NOMO-1 treated with DMSO at 0.1 percent for 48 hours (cell line): ENCODE measurements at regions not wholly inside any gene's neighbourhood (a gene's known extent, or its start where the extent isn't known, plus 50 kb on each side); places are given as distances from the start of the nearest gene placed in this dataset.

Experiments used
- DNase-seq: peaks from one replicate; lab custom pipeline; 2025; ENCODE audit not compliant: unreplicated experiment; lab: John Stamatoyannopoulos, UW

DNA sequence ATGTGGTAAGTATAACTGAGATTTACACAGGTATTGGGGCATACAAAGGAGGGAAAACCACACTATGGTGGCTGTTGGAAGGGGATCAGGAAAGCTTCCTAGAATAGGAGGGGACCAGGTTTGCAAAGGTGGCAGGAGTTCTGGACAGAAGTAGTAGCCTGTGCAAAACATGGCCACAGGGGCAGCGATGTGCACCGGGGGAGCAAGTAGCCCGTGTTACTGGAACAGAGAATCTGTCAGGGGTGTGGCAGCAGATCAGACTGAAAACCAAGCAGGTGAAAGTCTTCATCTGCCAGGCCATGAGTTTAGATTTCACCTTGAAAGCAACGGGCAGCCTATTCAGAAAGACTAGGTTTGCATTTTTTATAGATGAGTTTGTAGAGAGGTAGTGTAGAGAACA, 182.3 kb upstream of the LPP start:
- no peak for DNase-seq

GRCh38 chr3:187972454-187972853, 181.5 kb upstream of the LPP start:
- DNase-seq: no peak

- DNase-seq: no peak
These were observed 179.7 kb upstream of the LPP start for GRCh38 chr3:187973977-187974870.

DNA sequence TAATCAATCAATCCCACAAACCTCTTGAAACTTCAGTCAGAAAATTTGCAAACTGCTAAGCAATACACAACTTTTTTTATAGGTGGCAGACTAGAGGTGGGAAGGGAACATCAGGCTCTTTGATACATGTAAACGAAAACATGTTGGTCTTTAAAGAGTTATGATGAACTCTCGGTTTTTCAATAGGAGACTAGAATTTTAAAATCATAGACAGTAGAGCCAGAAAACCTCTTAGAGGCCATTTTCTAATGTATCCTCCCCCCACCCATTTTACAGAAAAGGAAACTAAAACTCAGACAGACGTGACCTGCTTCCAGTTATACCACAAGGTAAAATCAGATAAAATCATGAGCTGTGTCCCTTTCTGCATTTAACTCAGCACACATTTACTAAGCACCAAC, 179.1 kb upstream of the LPP start:
- no peak for DNase-seq

DNA sequence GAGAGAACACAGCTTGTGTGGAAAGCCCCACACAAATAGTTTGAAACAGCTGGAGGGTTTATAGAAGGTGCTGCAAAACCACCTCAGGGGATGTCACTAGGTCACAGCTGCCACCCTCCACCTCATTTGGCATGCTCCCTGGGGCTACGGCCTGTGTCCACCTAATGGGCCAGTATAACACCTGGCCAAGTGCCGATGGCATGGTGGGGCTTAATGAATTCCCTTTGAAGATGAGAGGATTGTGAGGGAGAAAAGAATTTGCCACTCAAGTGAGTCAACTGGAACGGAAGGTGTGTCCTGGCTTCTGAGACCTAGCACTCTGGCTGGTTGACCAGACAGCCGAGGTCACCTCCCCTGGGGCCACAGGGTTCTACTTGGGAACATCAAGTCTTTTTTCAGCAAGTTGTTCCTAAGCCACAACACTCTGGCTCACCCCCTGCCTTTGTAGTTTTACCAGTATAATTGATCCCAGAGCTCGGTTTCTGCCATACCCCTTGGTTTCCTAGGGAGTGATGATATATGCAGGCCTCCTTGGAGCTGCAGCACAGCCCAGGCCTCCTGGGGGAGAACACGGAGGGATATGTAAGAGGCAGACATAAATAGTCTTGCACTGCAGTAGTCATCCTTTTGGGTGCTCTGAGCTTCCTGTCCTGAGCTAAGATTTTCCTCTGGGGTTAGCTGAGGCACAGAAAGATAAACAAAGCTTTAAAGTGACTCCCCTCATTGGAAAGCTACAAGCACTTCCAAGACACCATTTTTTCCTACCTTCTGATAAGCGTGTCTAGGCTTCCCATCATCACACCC, 178.2 kb upstream of the LPP start:
- DNase-seq: no peak

- no peak for DNase-seq
These were observed 177.5 kb upstream of the LPP start for GRCh38 chr3:187976365-187976900.

GRCh38 chr3:187977659-187978058, 176.3 kb upstream of the LPP start:
- no peak for DNase-seq

- peak; percentile 71 for DNase-seq
These were observed 175.4 kb upstream of the LPP start for GRCh38 chr3:187978433-187979011.

DNA sequence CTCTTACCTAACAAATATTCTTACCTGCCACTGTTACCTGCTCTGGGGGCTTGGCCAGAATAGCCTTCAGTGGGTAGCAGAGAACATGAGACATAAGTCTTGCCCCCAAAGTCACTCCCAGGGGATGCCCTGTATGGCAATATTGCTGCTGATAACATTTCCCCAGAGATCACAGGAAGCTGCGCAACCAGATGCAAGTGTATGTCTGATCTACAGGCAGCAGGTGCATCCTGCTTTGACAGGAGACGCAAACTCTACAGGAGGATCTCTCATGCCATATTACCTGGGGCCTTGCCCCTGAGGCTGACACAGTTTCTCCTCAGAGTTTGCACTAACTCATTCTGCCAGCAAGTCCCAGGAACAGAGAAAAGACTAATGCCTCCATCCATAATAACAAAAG, 174.4 kb upstream of the LPP start:
- DNase-seq: no peak

DNA sequence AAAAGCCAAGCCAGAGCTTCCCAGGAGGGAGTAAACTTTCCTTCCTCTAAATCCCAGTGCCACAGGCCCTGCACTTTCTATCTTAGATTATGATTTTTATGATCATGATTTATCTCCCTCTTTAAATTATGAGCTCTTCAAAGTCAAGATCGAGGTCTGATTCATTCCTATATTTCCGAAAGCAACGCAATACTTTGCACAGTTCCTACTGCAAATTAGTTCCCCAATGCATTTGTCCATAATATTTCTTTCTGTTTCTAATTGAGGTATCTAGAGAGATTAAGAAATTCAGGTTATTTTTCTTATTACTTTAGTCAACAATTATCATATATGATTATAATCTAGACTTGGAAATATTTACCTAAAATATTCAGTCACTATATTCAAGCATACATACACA, 173.1 kb upstream of the LPP start:
- DNase-seq: peak; percentile 39

GRCh38 chr3:187982142-187982541, 171.8 kb upstream of the LPP start:
- no peak for DNase-seq

DNA sequence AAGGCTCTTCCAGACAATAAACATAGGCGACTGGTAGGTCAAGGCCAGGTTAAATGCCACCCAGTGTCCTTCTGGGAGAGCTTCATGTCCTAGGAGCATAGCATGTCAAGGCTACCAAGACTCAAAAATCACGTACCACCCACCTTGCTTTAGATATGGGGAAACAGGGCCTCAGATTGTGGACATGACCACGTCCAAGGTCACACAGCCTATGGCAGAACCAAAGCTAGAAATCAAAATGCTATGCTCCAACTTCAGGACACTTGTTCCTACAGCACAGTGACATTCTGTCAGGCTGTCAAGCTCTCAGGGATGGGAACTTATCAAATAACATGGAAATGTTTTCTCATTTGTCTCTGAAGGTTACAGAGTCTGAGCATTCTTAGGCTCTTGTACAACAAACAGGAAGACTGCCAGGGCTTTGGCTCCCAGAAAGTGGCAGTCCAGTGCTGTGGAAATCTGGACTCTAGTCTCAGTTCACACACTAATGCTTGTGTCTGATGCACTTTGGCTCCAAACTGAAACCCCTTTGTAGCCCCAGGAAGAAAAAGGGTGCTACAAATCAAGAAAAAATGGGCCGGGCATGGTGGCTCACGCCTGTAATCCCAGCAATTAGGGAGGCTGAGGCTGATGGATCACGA, 170.4 kb upstream of the LPP start:
- no peak for DNase-seq

GRCh38 chr3:187985647-187986046, 168.3 kb upstream of the LPP start:
- no peak for DNase-seq

- DNase-seq: peak; percentile 87
These were observed 167.4 kb upstream of the LPP start for GRCh38 chr3:187986514-187986934.

GRCh38 chr3:187987187-187987586, 166.8 kb upstream of the LPP start:
- DNase-seq: no peak

DNA sequence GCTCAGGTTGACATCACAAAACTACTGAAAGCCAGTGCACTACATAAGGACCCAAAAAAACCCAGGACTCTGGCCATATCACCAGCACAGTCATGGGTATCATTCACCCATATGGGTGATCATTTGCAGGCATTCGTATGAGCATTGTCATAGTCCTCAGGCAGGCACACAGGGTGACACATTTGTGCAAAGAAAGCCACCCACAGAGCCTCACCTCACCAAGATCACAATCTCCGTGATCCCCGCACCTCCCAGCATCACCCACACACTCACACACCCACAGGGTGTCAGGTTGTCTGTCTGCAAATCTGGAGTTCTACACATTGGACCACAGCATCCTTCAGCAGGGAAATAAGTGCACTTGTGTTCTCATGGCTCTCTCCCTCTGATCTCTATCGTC, 166.0 kb upstream of the LPP start:
- DNase-seq: no peak

DNA sequence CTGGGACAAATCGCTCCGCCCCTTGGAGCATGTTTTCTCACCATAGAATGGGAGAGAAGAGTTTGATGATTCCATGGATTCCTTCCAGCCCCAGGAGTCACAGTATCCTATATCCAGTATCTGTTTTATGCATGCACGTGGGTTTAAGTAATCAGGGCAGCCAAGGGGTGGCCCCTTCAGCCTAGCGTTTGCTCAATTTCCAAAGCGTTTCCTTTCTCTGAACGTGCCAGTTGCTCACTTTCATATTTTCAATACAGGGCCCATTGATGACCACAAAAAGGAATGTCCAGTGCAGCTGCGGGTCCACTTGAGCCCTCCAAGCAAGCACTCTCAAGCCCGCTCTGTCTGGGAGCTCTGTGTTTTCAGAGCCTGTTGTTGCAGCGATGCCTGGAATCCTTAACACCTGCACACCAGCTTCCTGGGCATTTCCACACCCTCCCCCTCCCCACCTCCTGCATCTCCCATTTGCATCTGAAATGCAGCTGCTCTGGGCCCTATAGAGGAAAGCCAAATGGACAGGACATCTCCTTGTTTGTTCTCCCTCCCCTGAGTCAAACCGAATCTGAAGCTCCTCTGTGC, 164.3 kb upstream of the LPP start:
- no peak for DNase-seq

DNA sequence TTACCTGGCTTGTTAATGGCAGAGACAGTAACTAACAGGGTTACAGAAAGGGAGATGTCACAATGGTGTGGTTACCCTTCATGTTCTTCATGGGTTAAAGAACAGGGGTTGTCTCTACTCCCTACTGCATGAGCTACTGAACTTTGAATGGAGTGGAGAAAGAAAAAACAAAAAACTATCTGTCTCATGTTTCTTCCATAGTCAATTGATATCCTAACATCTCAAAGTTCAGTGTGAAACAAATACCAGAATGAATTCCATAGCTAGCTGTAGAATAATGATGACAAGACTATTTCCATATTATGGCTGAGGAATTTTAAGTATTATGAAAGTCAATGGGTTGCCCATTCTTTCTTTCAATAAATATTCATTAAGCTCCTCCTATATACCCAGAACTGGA, 161.3 kb upstream of the LPP start:
- no peak for DNase-seq

DNA sequence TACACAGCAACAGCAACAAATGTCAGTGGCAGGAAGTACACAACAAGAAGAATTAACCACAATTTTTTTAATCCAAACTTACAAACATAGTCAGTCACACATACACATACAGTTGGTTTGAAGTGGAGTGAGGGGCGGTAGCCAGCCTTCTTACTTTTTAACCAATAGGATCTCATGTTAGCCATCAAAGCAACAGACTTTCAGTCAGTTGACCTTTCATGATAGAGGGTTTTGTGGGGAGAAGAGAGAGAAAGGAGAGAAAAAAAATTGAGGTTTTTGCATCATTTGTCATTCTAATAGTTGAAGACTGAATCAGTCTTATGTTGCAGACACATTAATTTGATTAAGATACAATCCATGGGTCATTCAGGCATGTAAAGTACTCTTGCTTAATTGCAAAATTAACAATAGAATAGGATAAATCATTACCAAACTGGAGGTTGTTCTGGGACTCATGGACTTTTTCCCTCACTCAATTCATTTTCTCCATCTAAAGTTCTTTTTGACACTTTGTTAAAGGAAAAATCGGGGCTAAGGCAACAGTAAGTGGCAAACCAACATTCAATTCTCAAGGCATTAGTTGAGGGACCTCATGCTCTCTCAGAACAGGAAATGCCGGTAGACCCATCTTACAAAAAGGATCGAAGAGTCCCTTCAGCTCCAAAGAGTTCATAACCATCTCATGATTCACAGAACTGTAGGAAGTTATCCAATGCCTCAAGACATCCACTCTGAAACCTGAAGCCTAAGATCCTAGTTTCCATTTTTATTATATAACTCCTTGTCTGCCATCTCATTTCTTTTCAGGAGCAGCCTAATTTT, 159.5 kb upstream of the LPP start:
- no peak for DNase-seq

DNA sequence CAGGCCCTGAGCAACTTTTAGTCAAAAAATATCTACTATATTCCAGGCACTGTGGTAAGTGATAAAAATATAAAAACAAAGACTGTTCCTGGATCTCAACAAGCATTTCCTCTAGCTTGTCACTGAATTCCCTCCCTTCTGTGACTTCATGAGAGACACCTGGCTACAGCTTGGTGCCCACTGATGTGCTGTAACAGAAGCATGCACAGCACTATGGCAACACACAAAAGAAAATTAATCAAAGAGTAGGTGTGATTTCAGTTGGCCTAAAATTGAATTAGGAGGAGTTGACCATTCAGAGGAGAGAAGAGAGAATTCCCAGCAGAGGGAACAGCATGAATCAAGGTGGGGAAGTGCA, 158.9 kb upstream of the LPP start:
- no peak for DNase-seq
